ENCODE measurements at regions not wholly inside any gene's neighbourhood (a gene's known extent, or its start where the extent isn't known, plus 50 kb on each side); places are given as distances from the start of the nearest gene placed in this dataset.

GRCh38 chr7:91323626-91324158 is 59.5 kb downstream of the FZD1 start:
- H3K4me3 ChIP-seq: no peak overlapping the region
- ATAC-seq (no peak), DNase-seq (no peak)
- no peak overlapping the region for H3K27ac ChIP-seq
- H3K36me3 ChIP-seq: no peaks in the 10 kb centered on the region
- H3K4me1 ChIP-seq: peaks cover 0 to 18% (median 0%) of the 10 kb centered on the region in 12 donors
- intact Hi-C loops (cut with DNase I): no loop called here
- H3K9me3 ChIP-seq: no peaks in the 10 kb centered on the region
- TF ChIP-seq CTCF (IDR thresholded peaks at IDR 0.05) (no peak), POLR2A (IDR thresholded peaks at IDR 0.05) (no peak)
- WGBS, 4 donors: 79 to 86% (median 81%) methylated on average over 2 of the region's 2 CpGs
- H3K27me3 ChIP-seq: no peaks in the 10 kb centered on the region

GRCh38 chr7:91324663-91325062 is 60.4 kb downstream of the FZD1 start:
- 81 to 89% (median 83%) methylated on average over 4 of the region's 4 CpGs for whole genome bisulfite sequencing, 4 donors
- Histone ChIP-seq H3K36me3 (no peaks in the 10 kb centered on the region), H3K27me3 (no peaks in the 10 kb centered on the region), H3K4me3 (no peak overlapping the region), H3K4me1 (peaks cover 0 to 18% (median 0%) of the 10 kb centered on the region in 12 donors), H3K27ac (no peak overlapping the region), H3K9me3 (no peaks in the 10 kb centered on the region)
- no peak for DNase-seq
- no peak for ATAC-seq
- intact Hi-C loops (cut with DNase I): no loop called here
- no peak for TF ChIP-seq POLR2A (IDR thresholded peaks at IDR 0.05)
- no peak for TF ChIP-seq CTCF (IDR thresholded peaks at IDR 0.05)

GRCh38 chr7:91325726-91326125 is 61.5 kb downstream of the FZD1 start:
- Histone ChIP-seq H3K27ac (peak overlapping the region in 1 of 12 donors; percentile 74), H3K9me3 (no peaks in the 10 kb centered on the region), H3K27me3 (no peaks in the 10 kb centered on the region), H3K4me3 (no peak overlapping the region), H3K36me3 (no peaks in the 10 kb centered on the region), H3K4me1 (peaks cover 0 to 27% (median 0%) of the 10 kb centered on the region in 12 donors)
- DNase-seq (no peak), ATAC-seq (no peak)
- intact Hi-C loops (cut with DNase I): no loop called here
- WGBS, 4 donors: 57 to 75% (median 69%) methylated on average over 3 of the region's 3 CpGs
- TF ChIP-seq POLR2A (IDR thresholded peaks at IDR 0.05): no peak
- TF ChIP-seq CTCF (IDR thresholded peaks at IDR 0.05): no peak

GRCh38 chr7:91326516-91327199 is 62.4 kb downstream of the FZD1 start:
- intact Hi-C loops (cut with DNase I): no loop called here
- DNase-seq: no peak
- H3K4me3 ChIP-seq: no peak overlapping the region
- H3K36me3 ChIP-seq: no peaks in the 10 kb centered on the region
- TF ChIP-seq POLR2A (IDR thresholded peaks at IDR 0.05): no peak
- TF ChIP-seq CTCF (IDR thresholded peaks at IDR 0.05): no peak
- no peaks in the 10 kb centered on the region for H3K9me3 ChIP-seq
- H3K4me1 ChIP-seq: peaks cover 0 to 36% (median 0%) of the 10 kb centered on the region in 12 donors
- ATAC-seq: peak in 2 of 4 donors; percentile 26 to 34
- WGBS, 4 donors: 49 to 72% (median 56%) methylated on average over 8 of the region's 8 CpGs
- peak overlapping the region in 3 of 12 donors; percentile 8 to 74 (median 31) for H3K27ac ChIP-seq
- H3K27me3 ChIP-seq: no peaks in the 10 kb centered on the region
